ENCODE measurements at regions not wholly inside any gene's neighbourhood (a gene's known extent, or its start where the extent isn't known, plus 50 kb on each side); places are given as distances from the start of the nearest gene placed in this dataset.

GRCh38 chr19:28985201-28985600 is 227.8 kb downstream of the UQCRFS1 start:
- no peak for TF ChIP-seq ZBTB7A (IDR thresholded peaks at IDR 0.05; ENCODE audit: low read depth)
- no peak for TF ChIP-seq TCF12 (IDR thresholded peaks at IDR 0.05; ENCODE audit: low read depth)
- TF ChIP-seq YY1 (IDR thresholded peaks at IDR 0.05; ENCODE audit: low read depth), result no peak
- TF ChIP-seq EGR1 (IDR thresholded peaks at IDR 0.05), result no peak
- no peak for TF ChIP-seq TAF1 (IDR thresholded peaks at IDR 0.05; ENCODE audit: low read depth)

DNA sequence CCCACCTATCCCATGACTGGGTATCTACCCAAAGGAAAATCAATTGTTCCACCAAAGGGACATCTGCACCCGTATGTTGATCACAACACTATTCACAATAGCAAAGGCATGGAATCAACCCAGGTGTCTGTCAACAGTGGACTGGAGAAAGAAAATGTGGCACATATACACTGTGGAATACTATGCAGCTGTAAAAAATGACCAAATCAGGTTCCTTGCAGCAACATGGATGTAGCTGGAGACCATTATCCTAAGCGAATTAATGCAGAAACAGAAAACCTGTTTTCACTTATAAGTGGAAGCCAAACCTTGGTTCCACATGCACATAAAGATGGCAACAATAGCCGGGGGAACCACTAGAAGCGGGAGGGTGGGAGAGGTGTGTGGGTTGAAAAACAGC is 228.6 kb downstream of the UQCRFS1 start:
- no peak for TF ChIP-seq FOXM1 (IDR thresholded peaks at IDR 0.05; ENCODE audit: borderline replicate concordance, low read depth)
- TF ChIP-seq TEAD4 (IDR thresholded peaks at IDR 0.05), result no peak
- no peak for TF ChIP-seq EP300 (IDR thresholded peaks at IDR 0.05; ENCODE audit: borderline replicate concordance)
- TF ChIP-seq CREB1 (IDR thresholded peaks at IDR 0.05; ENCODE audit: low read depth), result no peak
- no peak for TF ChIP-seq TCF12 (IDR thresholded peaks at IDR 0.05; ENCODE audit: low read depth)
- TF ChIP-seq, protein P1, sequence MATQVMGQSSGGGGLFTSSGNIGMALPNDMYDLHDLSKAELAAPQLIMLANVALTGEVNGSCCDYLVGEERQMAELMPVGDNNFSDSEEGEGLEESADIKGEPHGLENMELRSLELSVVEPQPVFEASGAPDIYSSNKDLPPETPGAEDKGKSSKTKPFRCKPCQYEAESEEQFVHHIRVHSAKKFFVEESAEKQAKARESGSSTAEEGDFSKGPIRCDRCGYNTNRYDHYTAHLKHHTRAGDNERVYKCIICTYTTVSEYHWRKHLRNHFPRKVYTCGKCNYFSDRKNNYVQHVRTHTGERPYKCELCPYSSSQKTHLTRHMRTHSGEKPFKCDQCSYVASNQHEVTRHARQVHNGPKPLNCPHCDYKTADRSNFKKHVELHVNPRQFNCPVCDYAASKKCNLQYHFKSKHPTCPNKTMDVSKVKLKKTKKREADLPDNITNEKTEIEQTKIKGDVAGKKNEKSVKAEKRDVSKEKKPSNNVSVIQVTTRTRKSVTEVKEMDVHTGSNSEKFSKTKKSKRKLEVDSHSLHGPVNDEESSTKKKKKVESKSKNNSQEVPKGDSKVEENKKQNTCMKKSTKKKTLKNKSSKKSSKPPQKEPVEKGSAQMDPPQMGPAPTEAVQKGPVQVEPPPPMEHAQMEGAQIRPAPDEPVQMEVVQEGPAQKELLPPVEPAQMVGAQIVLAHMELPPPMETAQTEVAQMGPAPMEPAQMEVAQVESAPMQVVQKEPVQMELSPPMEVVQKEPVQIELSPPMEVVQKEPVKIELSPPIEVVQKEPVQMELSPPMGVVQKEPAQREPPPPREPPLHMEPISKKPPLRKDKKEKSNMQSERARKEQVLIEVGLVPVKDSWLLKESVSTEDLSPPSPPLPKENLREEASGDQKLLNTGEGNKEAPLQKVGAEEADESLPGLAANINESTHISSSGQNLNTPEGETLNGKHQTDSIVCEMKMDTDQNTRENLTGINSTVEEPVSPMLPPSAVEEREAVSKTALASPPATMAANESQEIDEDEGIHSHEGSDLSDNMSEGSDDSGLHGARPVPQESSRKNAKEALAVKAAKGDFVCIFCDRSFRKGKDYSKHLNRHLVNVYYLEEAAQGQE (IDR thresholded peaks at IDR 0.05; ENCODE audit: low read depth), result no peak

- TF ChIP-seq TAF1 (IDR thresholded peaks at IDR 0.05; ENCODE audit: low read depth) (no peak), CEBPB (IDR thresholded peaks at IDR 0.05) (no peak), YY1 (IDR thresholded peaks at IDR 0.05; ENCODE audit: low read depth) (no peak), CREB1 (IDR thresholded peaks at IDR 0.05; ENCODE audit: low read depth) (no peak), TEAD4 (IDR thresholded peaks at IDR 0.05) (no peak), EP300 (IDR thresholded peaks at IDR 0.05; ENCODE audit: borderline replicate concordance) (no peak), RAD21 (IDR thresholded peaks at IDR 0.05; ENCODE audit: low read depth) (no peak)
- TF ChIP-seq, protein P2, sequence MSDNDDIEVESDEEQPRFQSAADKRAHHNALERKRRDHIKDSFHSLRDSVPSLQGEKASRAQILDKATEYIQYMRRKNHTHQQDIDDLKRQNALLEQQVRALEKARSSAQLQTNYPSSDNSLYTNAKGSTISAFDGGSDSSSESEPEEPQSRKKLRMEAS (IDR thresholded peaks at IDR 0.05), result no peak
Measured at GRCh38 chr19:28983430-28983829, 229.5 kb downstream of the UQCRFS1 start.

- TF ChIP-seq YY1 (IDR thresholded peaks at IDR 0.05; ENCODE audit: low read depth), result no peak
- TF ChIP-seq, protein P2 (IDR thresholded peaks at IDR 0.05), result no peak
- TF ChIP-seq TEAD4 (IDR thresholded peaks at IDR 0.05), result no peak
- TF ChIP-seq TCF12 (IDR thresholded peaks at IDR 0.05; ENCODE audit: low read depth), result no peak
- no peak for TF ChIP-seq EP300 (IDR thresholded peaks at IDR 0.05; ENCODE audit: borderline replicate concordance)
- no peak for TF ChIP-seq CEBPB (IDR thresholded peaks at IDR 0.05)
Measured at GRCh38 chr19:28981994-28982393, 231.0 kb downstream of the UQCRFS1 start.

DNA sequence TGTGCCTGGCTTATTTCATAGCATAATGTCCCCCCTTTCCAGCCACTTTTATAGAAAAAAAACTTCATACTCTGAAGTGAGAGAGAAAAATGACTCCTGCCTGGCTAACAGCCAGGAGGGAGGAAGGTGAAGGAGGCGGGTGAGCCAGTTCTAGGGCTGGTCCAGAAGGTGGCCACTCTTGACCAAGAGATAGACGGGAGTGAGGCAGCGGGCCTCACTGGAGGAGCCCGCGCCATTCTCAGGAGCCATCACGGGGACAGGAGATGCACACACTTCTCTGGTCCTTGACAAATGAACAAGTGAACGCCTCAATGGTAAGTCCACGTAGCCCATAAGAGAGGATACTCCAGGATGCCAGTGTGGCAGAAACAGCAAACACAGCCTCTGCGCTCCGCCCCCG is 231.4 kb downstream of the UQCRFS1 start:
- TF ChIP-seq YY1 (IDR thresholded peaks at IDR 0.05; ENCODE audit: low read depth) (no peak), CREB1 (IDR thresholded peaks at IDR 0.05; ENCODE audit: low read depth) (no peak), USF1 (IDR thresholded peaks at IDR 0.05) (no peak), FOXM1 (IDR thresholded peaks at IDR 0.05; ENCODE audit: borderline replicate concordance, low read depth) (no peak), EGR1 (IDR thresholded peaks at IDR 0.05) (no peak), ZBTB7A (IDR thresholded peaks at IDR 0.05; ENCODE audit: low read depth) (no peak), TEAD4 (IDR thresholded peaks at IDR 0.05) (no peak)
- TF ChIP-seq, protein P2 (IDR thresholded peaks at IDR 0.05), result no peak
- TF ChIP-seq, protein P1 (IDR thresholded peaks at IDR 0.05; ENCODE audit: low read depth), result no peak

GRCh38 chr19:28980236-28980868 is 232.6 kb downstream of the UQCRFS1 start:
- TF ChIP-seq FOXM1 (IDR thresholded peaks at IDR 0.05; ENCODE audit: borderline replicate concordance, low read depth) (no peak), EP300 (IDR thresholded peaks at IDR 0.05; ENCODE audit: borderline replicate concordance) (no peak), TAF1 (IDR thresholded peaks at IDR 0.05; ENCODE audit: low read depth) (no peak), TCF12 (IDR thresholded peaks at IDR 0.05; ENCODE audit: low read depth) (no peak), TEAD4 (IDR thresholded peaks at IDR 0.05) (no peak), ZBTB7A (IDR thresholded peaks at IDR 0.05; ENCODE audit: low read depth) (no peak), RAD21 (IDR thresholded peaks at IDR 0.05; ENCODE audit: low read depth) (no peak), EGR1 (IDR thresholded peaks at IDR 0.05) (no peak), NFIC (IDR thresholded peaks at IDR 0.05) (no peak), CEBPB (IDR thresholded peaks at IDR 0.05) (no peak)
- TF ChIP-seq, protein P1 (IDR thresholded peaks at IDR 0.05; ENCODE audit: low read depth), result no peak

All from Ishikawa (cell line).